Fibroblast of mammary gland (primary cell): ENCODE measurements at regions not wholly inside any gene's neighbourhood (a gene's known extent, or its start where the extent isn't known, plus 50 kb on each side); places are given as distances from the start of the nearest gene placed in this dataset.
A peak's percentile ranks its signal among the peaks of the same experiment; 100 is the strongest.

Experiments
- DNase-seq: peaks from one replicate; pipeline ENCODE4 v3.0.0-alpha.2; 2010; ENCODE audit warnings: low read depth
- H3K4me3 ChIP-seq: 2 replicates; pipeline ENCODE4 v1.5.1; 2011; ENCODE audit warnings: low read depth, mild to moderate bottlenecking, low read length, moderate library complexity; ENCODE audit not compliant: control insufficient read depth
- CTCF ChIP-seq: conservative IDR thresholded peaks from 2 replicates; pipeline ENCODE4 v1.5.1; 2011; ENCODE audit warnings: low read depth, low read length, inconsistent platforms; ENCODE audit not compliant: control insufficient read depth, insufficient read depth

GRCh38 chr20:22182148-22182547, 402.2 kb downstream of the FOXA2 start:
- no peak for TF ChIP-seq CTCF
- DNase-seq, result no peak
- H3K4me3 ChIP-seq, result no peak overlapping the region

- no peak for DNase-seq
- no peak overlapping the region for H3K4me3 ChIP-seq
- TF ChIP-seq CTCF, result peak; percentile 11
Measured at GRCh38 chr20:22180244-22180643, 404.1 kb downstream of the FOXA2 start.

- no peak overlapping the region for H3K4me3 ChIP-seq
- DNase-seq, result no peak
- TF ChIP-seq CTCF, result no peak
Measured at GRCh38 chr20:22160101-22160652, 424.2 kb downstream of the FOXA2 start.

- DNase-seq, result no peak
- no peak overlapping the region for H3K4me3 ChIP-seq
- TF ChIP-seq CTCF, result no peak
Measured at GRCh38 chr20:22159276-22159675, 425.1 kb downstream of the FOXA2 start.

- H3K4me3 ChIP-seq, result no peak overlapping the region
- DNase-seq, result no peak
- no peak for TF ChIP-seq CTCF
Measured at GRCh38 chr20:22127587-22127986, 422.1 kb downstream of the PAX1 start.

GRCh38 chr20:22106308-22106938, 401.0 kb downstream of the PAX1 start:
- peak; percentile 65 for TF ChIP-seq CTCF
- H3K4me3 ChIP-seq, result no peak overlapping the region
- peak; percentile 63 for DNase-seq
